Vagina (tissue), 2 donors: ENCODE measurements at regions not wholly inside any gene's neighbourhood (a gene's known extent, or its start where the extent isn't known, plus 50 kb on each side); places are given as distances from the start of the nearest gene placed in this dataset.

Experiments
- POLR2A ChIP-seq, 2 donors: fragments of 450-650 bp; IDR thresholded peaks; one replicate each; pipeline ENCODE4 v1.6.1; 2017; ENCODE audit warnings: antibody characterized with exemption in 2 of 2, mild to moderate bottlenecking in 2 of 2, moderate library complexity in 2 of 2
- POLR2AphosphoS5 ChIP-seq, 2 donors: sonication (generic); formaldehyde crosslinking; IDR thresholded peaks; one replicate each; pipeline ENCODE4 v1.9.0; 2017; ENCODE audit warnings: antibody characterized with exemption in 2 of 2, mild to moderate bottlenecking in 2 of 2, low read depth in 1 of 2; ENCODE audit not compliant: insufficient read depth in 1 of 2
- TF ChIP-seq, protein P1 (sequence below), 3 experiments: fragments of 450-650 bp in 2 of 3; fragments of 200-600 bp in 1 of 3; sonication (generic) in 1 of 3; IDR thresholded peaks; one replicate each; pipeline ENCODE4 v1.5.1; 2017 to 2019; ENCODE audit warnings: antibody characterized with exemption in 3 of 3, mild to moderate bottlenecking in 2 of 3, moderate library complexity in 2 of 3

DNA sequence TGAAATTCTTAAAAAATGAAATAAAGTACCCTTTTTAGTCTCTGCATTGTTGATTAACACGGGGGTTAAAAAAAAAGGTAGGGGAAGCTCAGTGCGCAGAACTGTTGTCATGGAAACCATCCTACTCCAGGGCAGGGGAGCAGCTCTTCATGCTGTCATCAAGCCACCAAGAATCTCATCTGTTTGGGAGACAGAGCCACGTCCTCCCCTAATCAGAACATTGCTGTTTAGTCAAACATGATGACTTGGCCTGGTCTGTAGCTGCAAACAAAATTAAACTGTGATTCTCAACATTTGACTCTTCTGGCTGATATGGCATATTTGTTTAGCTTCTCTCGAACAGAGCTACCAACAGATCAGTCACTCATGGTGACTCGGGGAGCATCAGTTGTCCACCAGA, 254.4 kb upstream of the KLF14 start:
- TF ChIP-seq, protein P1, sequence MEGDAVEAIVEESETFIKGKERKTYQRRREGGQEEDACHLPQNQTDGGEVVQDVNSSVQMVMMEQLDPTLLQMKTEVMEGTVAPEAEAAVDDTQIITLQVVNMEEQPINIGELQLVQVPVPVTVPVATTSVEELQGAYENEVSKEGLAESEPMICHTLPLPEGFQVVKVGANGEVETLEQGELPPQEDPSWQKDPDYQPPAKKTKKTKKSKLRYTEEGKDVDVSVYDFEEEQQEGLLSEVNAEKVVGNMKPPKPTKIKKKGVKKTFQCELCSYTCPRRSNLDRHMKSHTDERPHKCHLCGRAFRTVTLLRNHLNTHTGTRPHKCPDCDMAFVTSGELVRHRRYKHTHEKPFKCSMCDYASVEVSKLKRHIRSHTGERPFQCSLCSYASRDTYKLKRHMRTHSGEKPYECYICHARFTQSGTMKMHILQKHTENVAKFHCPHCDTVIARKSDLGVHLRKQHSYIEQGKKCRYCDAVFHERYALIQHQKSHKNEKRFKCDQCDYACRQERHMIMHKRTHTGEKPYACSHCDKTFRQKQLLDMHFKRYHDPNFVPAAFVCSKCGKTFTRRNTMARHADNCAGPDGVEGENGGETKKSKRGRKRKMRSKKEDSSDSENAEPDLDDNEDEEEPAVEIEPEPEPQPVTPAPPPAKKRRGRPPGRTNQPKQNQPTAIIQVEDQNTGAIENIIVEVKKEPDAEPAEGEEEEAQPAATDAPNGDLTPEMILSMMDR (IDR thresholded peaks at IDR 0.05), result no peak
- TF ChIP-seq POLR2A (IDR thresholded peaks at IDR 0.05) (no peak), POLR2AphosphoS5 (IDR thresholded peaks at IDR 0.05; ENCODE audit: insufficient read depth in 1 of 2, low read depth in 1 of 2) (no peak)
